D721Med (cell line): ENCODE measurements at regions not wholly inside any gene's neighbourhood (a gene's known extent, or its start where the extent isn't known, plus 50 kb on each side); places are given as distances from the start of the nearest gene placed in this dataset.
"Not testable (repeated sequence)": the region's sequence is repeated elsewhere in the genome, so short reads cannot be mapped to it uniquely, and the experiment has no call there.

Experiments used
- DNase-seq: peaks from one replicate; pipeline ENCODE4 v3.0.0; 2011; ENCODE audit warnings: low spot score; ENCODE audit not compliant: insufficient read length
- FAIRE-seq: peaks from 2 replicates; lab custom pipeline; 2011; peaks lifted over from hg19 to GRCh38; lab: Jason Lieb, UNC
- TF ChIP-seq, protein P1 (sequence below): IDR thresholded peaks from 2 replicates; pipeline ENCODE4 v1.5.1; 2012; ENCODE audit warnings: mild to moderate bottlenecking, control low read depth; ENCODE audit not compliant: insufficient read depth; ENCODE audit errors: missing control alignments

DNA sequence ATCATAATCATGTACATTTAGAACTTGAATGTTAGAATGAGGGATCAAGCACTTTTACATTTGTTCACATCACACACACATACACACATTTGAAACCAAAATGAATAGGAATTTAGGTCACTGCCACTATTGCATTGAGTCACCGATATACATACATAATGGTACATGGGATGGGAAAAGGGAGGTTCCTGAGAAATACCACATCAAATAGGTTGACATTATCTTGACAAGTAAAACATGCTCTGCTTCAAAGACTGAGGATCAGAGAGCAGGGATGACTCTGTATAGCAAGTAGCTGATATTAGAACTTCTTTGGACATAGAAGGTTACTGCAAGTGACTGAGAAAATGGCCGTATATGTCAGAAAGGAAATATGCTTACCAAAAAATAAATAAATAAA, 847.2 kb downstream of the PLOD2 start:
- DNase-seq = no peak
- TF ChIP-seq, protein P1, sequence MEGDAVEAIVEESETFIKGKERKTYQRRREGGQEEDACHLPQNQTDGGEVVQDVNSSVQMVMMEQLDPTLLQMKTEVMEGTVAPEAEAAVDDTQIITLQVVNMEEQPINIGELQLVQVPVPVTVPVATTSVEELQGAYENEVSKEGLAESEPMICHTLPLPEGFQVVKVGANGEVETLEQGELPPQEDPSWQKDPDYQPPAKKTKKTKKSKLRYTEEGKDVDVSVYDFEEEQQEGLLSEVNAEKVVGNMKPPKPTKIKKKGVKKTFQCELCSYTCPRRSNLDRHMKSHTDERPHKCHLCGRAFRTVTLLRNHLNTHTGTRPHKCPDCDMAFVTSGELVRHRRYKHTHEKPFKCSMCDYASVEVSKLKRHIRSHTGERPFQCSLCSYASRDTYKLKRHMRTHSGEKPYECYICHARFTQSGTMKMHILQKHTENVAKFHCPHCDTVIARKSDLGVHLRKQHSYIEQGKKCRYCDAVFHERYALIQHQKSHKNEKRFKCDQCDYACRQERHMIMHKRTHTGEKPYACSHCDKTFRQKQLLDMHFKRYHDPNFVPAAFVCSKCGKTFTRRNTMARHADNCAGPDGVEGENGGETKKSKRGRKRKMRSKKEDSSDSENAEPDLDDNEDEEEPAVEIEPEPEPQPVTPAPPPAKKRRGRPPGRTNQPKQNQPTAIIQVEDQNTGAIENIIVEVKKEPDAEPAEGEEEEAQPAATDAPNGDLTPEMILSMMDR = no peak
- FAIRE-seq = no peak

GRCh38 chr3:145316253-145316652, 844.7 kb downstream of the PLOD2 start:
- not testable (repeated sequence) for FAIRE-seq, DNase-seq

DNA sequence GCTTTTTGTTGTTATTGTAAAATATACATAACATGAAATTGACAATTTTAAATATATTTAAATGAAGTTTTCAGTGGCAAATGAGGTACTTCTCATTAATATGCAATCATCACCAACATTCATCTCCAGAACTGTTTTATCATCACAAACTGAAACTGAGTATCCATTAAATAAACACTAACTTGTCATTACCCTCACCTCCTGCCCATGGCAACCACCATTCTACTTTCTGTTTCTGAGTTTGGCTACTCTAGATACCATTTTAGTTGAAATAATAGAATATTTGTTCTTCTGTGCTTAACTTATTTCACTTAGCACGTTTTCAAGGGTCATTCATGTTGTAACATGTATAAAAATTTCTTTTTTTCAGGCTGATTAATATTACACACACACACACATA, 834.3 kb downstream of the PLOD2 start:
- no peak for FAIRE-seq
- TF ChIP-seq, protein P1 = no peak
- DNase-seq = no peak

DNA sequence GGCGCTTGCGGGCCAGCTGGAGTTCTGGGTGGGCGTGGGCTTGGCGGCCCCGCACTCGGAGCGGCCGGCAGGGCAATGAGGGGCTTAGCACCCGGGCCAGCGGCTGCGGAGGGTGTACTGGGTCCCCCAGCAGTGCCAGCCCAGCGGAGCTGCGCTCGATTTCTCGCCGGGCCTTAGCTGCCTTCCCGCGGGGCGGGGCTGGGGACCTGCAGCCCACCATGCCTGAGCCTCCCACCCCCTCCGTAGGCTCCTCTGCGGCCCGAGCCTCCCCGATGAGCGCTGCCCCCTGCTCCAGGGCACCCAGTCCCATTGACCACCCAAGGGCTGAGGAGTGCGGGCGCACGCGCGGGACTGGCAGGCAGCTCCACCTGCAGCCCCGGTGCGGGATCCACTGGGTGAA, 827.6 kb downstream of the PLOD2 start:
- not testable (repeated sequence) for DNase-seq, FAIRE-seq

GRCh38 chr3:145333931-145334330, 827.1 kb downstream of the PLOD2 start:
- no peak for DNase-seq

DNA sequence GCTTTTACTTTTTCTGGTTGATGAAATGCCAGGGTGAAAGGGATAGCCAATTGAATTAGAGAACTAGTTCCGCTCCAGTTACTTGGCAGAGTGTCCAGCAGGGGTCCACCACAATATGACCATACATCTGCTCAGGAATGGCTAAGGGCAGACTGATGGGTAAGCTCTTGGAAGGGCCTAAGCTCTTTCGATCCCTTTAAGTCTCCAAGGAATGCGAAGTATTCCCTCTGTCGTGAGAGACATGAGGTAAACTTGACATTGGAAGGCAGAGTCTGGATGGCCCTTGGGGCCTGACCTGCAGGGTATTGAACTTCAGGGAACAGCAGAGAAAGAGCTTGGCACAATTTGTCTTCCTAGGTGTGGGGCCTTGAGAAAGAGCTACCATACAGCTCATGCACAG, 805.8 kb downstream of the PLOD2 start:
- FAIRE-seq (no peak), DNase-seq (no peak)
- TF ChIP-seq, protein P1 = no peak

More at GRCh38 chr3:145333931-145334330, 827.1 kb downstream of the PLOD2 start:
- TF ChIP-seq, protein P1 = no peak
- FAIRE-seq = no peak

- FAIRE-seq (no peak), DNase-seq (no peak)
- TF ChIP-seq, protein P1 = no peak
Observed at GRCh38 chr3:145357453-145357852, 803.5 kb downstream of the PLOD2 start.

DNA sequence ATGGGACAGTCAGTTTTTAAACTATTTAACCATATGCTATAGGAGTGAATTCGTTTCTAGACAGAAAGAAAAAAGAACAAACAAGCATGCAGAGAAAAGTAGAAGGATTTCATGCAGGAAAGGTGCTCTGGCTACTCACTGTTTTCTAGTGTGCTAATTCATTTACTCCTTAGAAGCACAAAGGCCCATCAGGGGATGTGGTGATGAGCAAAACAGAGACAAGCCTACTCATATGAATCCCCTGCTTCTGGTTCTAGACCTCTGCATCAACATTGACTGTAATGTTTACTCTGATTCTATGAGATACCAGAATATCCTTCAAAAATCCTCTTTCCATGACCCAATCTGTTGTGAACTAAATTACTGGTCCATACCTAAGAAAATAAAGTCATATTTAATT, 801.9 kb downstream of the PLOD2 start:
- FAIRE-seq = no peak
- no peak for DNase-seq
- TF ChIP-seq, protein P1 = no peak
